ENCODE measurements at regions not wholly inside any gene's neighbourhood (a gene's known extent, or its start where the extent isn't known, plus 50 kb on each side); places are given as distances from the start of the nearest gene placed in this dataset.

DNA sequence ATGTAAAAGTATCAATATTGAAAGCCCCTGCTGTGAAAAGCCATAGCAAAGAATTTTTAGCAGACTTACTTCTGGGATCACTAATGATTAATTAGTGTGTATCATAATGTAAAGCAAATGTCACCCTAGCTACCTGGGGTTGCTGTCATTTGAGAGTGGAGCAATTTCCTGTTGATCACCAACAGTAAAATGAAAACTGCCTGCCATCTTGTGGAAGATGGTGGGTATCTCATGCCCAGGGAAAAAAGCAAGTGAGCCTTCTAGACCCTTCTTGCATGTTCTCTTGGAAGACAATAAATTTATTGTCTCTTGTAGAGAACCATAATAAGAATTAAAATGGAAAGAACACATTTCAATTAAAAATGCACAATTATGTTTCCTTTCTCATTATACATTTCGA lies 360.2 kb downstream of the ZIC3 start (continued):
- TF ChIP-seq ZBTB33 (IDR thresholded peaks at IDR 0.05; ENCODE audit: extremely low read depth, insufficient replicate concordance, low read length) (no peak), SIN3A (IDR thresholded peaks at IDR 0.05; ENCODE audit: low read depth) (no peak), ELF1 (IDR thresholded peaks at IDR 0.05; ENCODE audit: borderline replicate concordance, low read depth) (no peak), ZNF274 (IDR thresholded peaks at IDR 0.05; ENCODE audit: low read depth, low read length) (no peak), FOSL1 (IDR thresholded peaks at IDR 0.05; ENCODE audit: low read depth) (no peak), EGR1 (IDR thresholded peaks at IDR 0.05; ENCODE audit: low read depth) (no peak), JUND (IDR thresholded peaks at IDR 0.05) (no peak)

DNA sequence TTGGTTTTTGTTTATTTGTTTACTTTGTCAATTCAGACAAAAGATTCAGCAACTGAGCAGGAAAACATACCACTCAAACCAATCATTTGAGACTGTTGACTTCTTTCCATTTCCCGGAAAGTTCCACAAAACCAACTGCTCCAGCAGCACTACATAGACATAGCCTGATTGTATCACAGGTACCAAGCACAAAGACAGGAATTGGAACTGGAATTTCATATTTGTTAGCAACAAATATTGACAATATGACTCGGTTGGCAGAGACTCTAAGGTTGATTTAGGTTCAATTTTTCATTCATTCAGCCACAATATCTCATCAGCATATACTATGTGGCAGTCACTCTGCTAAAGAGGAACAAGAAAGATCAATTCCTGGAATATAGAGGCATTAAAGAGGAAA lies 364.0 kb downstream of the ZIC3 start:
- no peaks in the 10 kb centered on the region for H3K36me3 ChIP-seq (ENCODE audit: control insufficient read depth in 1 of 2, insufficient read depth in 2 of 2, low read length in 2 of 2)
- intact Hi-C loops (cut with micrococcal nuclease), result no loop called here
- H3K4me2 ChIP-seq (ENCODE audit: low read length), result no peak overlapping the region
- no peak overlapping the region for H3K4me3 ChIP-seq (replicated peaks in 1 of 2; ENCODE audit: low read depth in 1 of 2, low read length in 2 of 2)
- no peak overlapping the region for H3K27ac ChIP-seq (ENCODE audit: low read depth, low read length)
- CTCF ChIA-PET, result no interaction called here
- no peaks in the 10 kb centered on the region for H3K27me3 ChIP-seq (ENCODE audit: insufficient read depth, low read length)
- POLR2A ChIA-PET, result no interaction called here
- H3K9ac ChIP-seq (ENCODE audit: low read length), result no peak overlapping the region
- H2AFZ ChIP-seq (ENCODE audit: low read depth, low read length, poor library complexity, severe bottlenecking), result no peak overlapping the region
- BruUV-seq (replicated peaks), result no TSS peak
- ATAC-seq (no peak), DNase-seq (ENCODE audit: low read depth, low spot score) (no peak)
- H3K9me3 ChIP-seq (ENCODE audit: control insufficient read depth in 1 of 2, insufficient read depth in 1 of 2, low read depth in 1 of 2, low read length in 2 of 2), result no peaks in the 10 kb centered on the region
- no peaks in the 10 kb centered on the region for H3K79me2 ChIP-seq (ENCODE audit: insufficient read depth, low read length)
- H3K9me2 ChIP-seq (ENCODE audit: insufficient read depth), result no peaks in the 10 kb centered on the region
- no peaks in the 10 kb centered on the region for H3K4me1 ChIP-seq (ENCODE audit: control insufficient read depth in 1 of 2, insufficient read depth in 2 of 2, low read length in 2 of 2)
- RAD21 ChIA-PET (ENCODE audit: low non-redundant PET in 1 of 2, low total read pairs in 2 of 2, uncharacterized antibody in 2 of 2, unreplicated experiment in 2 of 2), result no interaction called here
- TF ChIP-seq POLR2A (IDR thresholded peaks at IDR 0.05; ENCODE audit: borderline replicate concordance, extremely low read depth, insufficient read depth, insufficient read length) (no peak), YY1 (IDR thresholded peaks at IDR 0.05; ENCODE audit: extremely low read depth, insufficient replicate concordance, low read depth, low read length) (no peak), ELF1 (IDR thresholded peaks at IDR 0.05; ENCODE audit: borderline replicate concordance, low read depth) (no peak), TCF7L2 (IDR thresholded peaks at IDR 0.05; ENCODE audit: borderline replicate concordance, extremely low read depth, insufficient read depth, insufficient read length) (no peak)
- H4K20me1 ChIP-seq (ENCODE audit: insufficient read depth), result no peaks in the 10 kb centered on the region
